Right ventricle myocardium inferior (tissue), 1 donor: ENCODE measurements at regions not wholly inside any gene's neighbourhood (a gene's known extent, or its start where the extent isn't known, plus 50 kb on each side); places are given as distances from the start of the nearest gene placed in this dataset.

Experiments used
- ATAC-seq: fragments of 200-7000 bp; cut with Tn5 transposase; one replicate; pipeline ENCODE4 v1.9.1; 2020; ENCODE audit warnings: mild to moderate bottlenecking, moderate library complexity
- DNase-seq: peaks from one replicate; pipeline ENCODE4 v3.0.0; 2021; ENCODE audit errors: missing footprints
- intact Hi-C: fragments of 100-400 bp; cut with DNase I; formaldehyde crosslinking; loops from one replicate; pipeline ENCODE4 v1.11.0; 2022
- donor health status: DM: no; HTN: yes; CAD: no; lungs with severe emphysema.

GRCh38 chr15:29442532-29442931, 172.9 kb upstream of the NSMCE3 start:
- intact Hi-C loops = no loop called here
- no peak for DNase-seq
- no peak for ATAC-seq

- no peak for DNase-seq
- ATAC-seq = no peak
- intact Hi-C loops = no loop called here
Measured at GRCh38 chr15:29440541-29440940, 170.9 kb upstream of the NSMCE3 start.

- ATAC-seq = no peak
- no peak for DNase-seq
- intact Hi-C loops = no loop called here
Measured at GRCh38 chr15:29438703-29439055, 169.1 kb upstream of the NSMCE3 start.

- DNase-seq (no peak), ATAC-seq (no peak)
- intact Hi-C loops = no loop called here
Measured at GRCh38 chr15:29437888-29438702, 168.5 kb upstream of the NSMCE3 start.

- ATAC-seq (no peak), DNase-seq (no peak)
- intact Hi-C loops = no loop called here
Measured at GRCh38 chr15:29435811-29436210, 166.2 kb upstream of the NSMCE3 start.

- DNase-seq = no peak
- intact Hi-C loops = no loop called here
- ATAC-seq = no peak
Measured at GRCh38 chr15:29434280-29434679, 164.7 kb upstream of the NSMCE3 start.

GRCh38 chr15:29433507-29434248, 164.1 kb upstream of the NSMCE3 start:
- DNase-seq (no peak), ATAC-seq (no peak)
- intact Hi-C loops = no loop called here

- intact Hi-C loops = no loop called here
- DNase-seq (no peak), ATAC-seq (no peak)
Measured at GRCh38 chr15:29433050-29433318, 163.4 kb upstream of the NSMCE3 start.

- intact Hi-C loops = no loop called here
- no peak for ATAC-seq
- no peak for DNase-seq
Measured at GRCh38 chr15:29432191-29433049, 162.8 kb upstream of the NSMCE3 start.

GRCh38 chr15:29430831-29431230, 161.2 kb upstream of the NSMCE3 start:
- intact Hi-C loops = no loop called here

GRCh38 chr15:29430124-29430523, 160.5 kb upstream of the NSMCE3 start:
- intact Hi-C loops = no loop called here
- DNase-seq = no peak
- ATAC-seq = no peak

More at GRCh38 chr15:29430831-29431230, 161.2 kb upstream of the NSMCE3 start:
- DNase-seq = no peak
- no peak for ATAC-seq

GRCh38 chr15:29429584-29429983, 160.0 kb upstream of the NSMCE3 start:
- ATAC-seq = no peak
- intact Hi-C loops = no loop called here
- DNase-seq = no peak

GRCh38 chr15:29428925-29429573, 159.4 kb upstream of the NSMCE3 start:
- intact Hi-C loops = no loop called here
- ATAC-seq = no peak
- no peak for DNase-seq

GRCh38 chr15:29425864-29426263, 156.2 kb upstream of the NSMCE3 start:
- ATAC-seq = no peak
- intact Hi-C loops = no loop called here
- no peak for DNase-seq

- no peak for DNase-seq
- no peak for ATAC-seq
- intact Hi-C loops = no loop called here
Measured at GRCh38 chr15:29424118-29424517, 154.5 kb upstream of the NSMCE3 start.

GRCh38 chr15:29422606-29423005, 153.0 kb upstream of the NSMCE3 start:
- DNase-seq = no peak
- intact Hi-C loops = no loop called here
- no peak for ATAC-seq

GRCh38 chr15:29420188-29420587, 150.6 kb upstream of the NSMCE3 start:
- ATAC-seq (no peak), DNase-seq (no peak)
- intact Hi-C loops = no loop called here

- ATAC-seq (no peak), DNase-seq (no peak)
- intact Hi-C loops = no loop called here
Measured at GRCh38 chr15:29418931-29419330, 149.3 kb upstream of the NSMCE3 start.

- DNase-seq = no peak
- intact Hi-C loops = no loop called here
- ATAC-seq = no peak
Measured at GRCh38 chr15:29418178-29418577, 148.6 kb upstream of the NSMCE3 start.
